ENCODE measurements at regions not wholly inside any gene's neighbourhood (a gene's known extent, or its start where the extent isn't known, plus 50 kb on each side); places are given as distances from the start of the nearest gene placed in this dataset.
A peak's percentile ranks its signal among the peaks of the same experiment; 100 is the strongest.
"Not testable (repeated sequence)": the region's sequence is repeated elsewhere in the genome, so short reads cannot be mapped to it uniquely, and the experiment has no call there.

DNA sequence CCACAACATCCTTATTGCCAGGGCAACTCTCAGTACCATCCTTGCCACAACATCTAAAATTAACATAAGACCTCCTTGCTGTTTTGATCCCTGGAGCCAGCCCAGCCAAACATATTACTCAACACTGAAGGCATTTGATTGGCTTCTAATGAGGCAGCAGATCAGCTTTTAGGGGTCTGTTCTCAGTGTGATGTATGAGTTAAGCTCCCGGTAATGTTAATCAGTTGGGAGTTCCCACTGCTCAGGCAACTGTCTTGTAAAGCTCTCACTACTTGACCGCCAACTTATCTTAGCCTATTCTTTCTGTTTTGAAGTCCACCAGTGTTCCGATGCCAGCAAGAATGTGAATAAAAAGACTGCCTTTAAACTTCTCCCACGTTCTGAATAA, 158.9 kb downstream of the FOXB1 start:
- Histone ChIP-seq H3K9me3 (replicated peaks; ENCODE audit: insufficient read depth, low read length) (no peaks in the 10 kb centered on the region), H3K27ac (ENCODE audit: low read length) (no peak overlapping the region), H4K20me1 (ENCODE audit: insufficient read depth, low read length) (no peaks in the 10 kb centered on the region), H3K79me2 (ENCODE audit: low read length) (no peaks in the 10 kb centered on the region), H3K4me2 (ENCODE audit: low read depth, low read length) (no peak overlapping the region), H3K9me2 (replicated peaks; ENCODE audit: insufficient read depth, low read length) (no peaks in the 10 kb centered on the region), H2AFZ (ENCODE audit: low read length) (no peak overlapping the region), H3K4me3 (ENCODE audit: low read length) (no peak overlapping the region), H3K27me3 (replicated peaks; ENCODE audit: insufficient read depth, low read length) (no peaks in the 10 kb centered on the region), H3F3A (ENCODE audit: insufficient read depth, low read length) (no peaks in the 10 kb centered on the region), H3K36me3 (replicated peaks; ENCODE audit: insufficient read depth, low read length) (no peaks in the 10 kb centered on the region), H3K4me1 (ENCODE audit: low read length) (no peaks in the 10 kb centered on the region), H3K9ac (ENCODE audit: low read length) (no peak overlapping the region)
- TF ChIP-seq, protein P1, sequence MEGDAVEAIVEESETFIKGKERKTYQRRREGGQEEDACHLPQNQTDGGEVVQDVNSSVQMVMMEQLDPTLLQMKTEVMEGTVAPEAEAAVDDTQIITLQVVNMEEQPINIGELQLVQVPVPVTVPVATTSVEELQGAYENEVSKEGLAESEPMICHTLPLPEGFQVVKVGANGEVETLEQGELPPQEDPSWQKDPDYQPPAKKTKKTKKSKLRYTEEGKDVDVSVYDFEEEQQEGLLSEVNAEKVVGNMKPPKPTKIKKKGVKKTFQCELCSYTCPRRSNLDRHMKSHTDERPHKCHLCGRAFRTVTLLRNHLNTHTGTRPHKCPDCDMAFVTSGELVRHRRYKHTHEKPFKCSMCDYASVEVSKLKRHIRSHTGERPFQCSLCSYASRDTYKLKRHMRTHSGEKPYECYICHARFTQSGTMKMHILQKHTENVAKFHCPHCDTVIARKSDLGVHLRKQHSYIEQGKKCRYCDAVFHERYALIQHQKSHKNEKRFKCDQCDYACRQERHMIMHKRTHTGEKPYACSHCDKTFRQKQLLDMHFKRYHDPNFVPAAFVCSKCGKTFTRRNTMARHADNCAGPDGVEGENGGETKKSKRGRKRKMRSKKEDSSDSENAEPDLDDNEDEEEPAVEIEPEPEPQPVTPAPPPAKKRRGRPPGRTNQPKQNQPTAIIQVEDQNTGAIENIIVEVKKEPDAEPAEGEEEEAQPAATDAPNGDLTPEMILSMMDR (IDR thresholded peaks at IDR 0.05; ENCODE audit: low read length): no peak
- TF ChIP-seq EZH2 (optimal IDR thresholded peaks at IDR 0.05; ENCODE audit: low read depth, low read length): no peak
- TF ChIP-seq EZH2phosphoT487 (IDR thresholded peaks at IDR 0.05; ENCODE audit: low read length): no peak
- no peak for DNase-seq

DNA sequence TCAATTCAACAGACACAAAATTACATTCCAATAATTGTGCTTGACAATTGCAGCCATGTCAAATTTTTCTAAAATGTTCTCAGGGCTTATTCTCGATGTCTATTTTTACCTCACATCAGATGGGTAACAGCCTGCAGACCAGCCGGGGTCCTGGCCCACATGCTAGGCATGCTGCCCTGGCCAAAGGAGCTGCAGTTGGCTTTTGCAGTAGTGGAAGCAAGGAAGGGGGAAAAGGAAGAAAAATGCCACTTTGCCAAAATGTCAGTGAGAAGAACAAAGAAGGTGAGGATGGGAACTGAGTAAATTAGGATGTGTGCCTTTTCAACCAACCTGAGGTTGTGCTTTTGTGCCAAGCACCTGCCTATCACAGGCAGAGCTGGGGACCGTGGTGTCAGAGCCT, 161.0 kb downstream of the FOXB1 start:
- Histone ChIP-seq H3K79me2 (ENCODE audit: low read length) (no peaks in the 10 kb centered on the region), H3K36me3 (replicated peaks; ENCODE audit: insufficient read depth, low read length) (no peaks in the 10 kb centered on the region), H3F3A (ENCODE audit: insufficient read depth, low read length) (no peaks in the 10 kb centered on the region), H2AFZ (ENCODE audit: low read length) (no peak overlapping the region), H3K9ac (ENCODE audit: low read length) (no peak overlapping the region), H3K4me2 (ENCODE audit: low read depth, low read length) (no peak overlapping the region), H3K27ac (ENCODE audit: low read length) (no peak overlapping the region), H3K4me3 (ENCODE audit: low read length) (no peak overlapping the region), H3K4me1 (ENCODE audit: low read length) (no peaks in the 10 kb centered on the region), H3K9me2 (replicated peaks; ENCODE audit: insufficient read depth, low read length) (no peaks in the 10 kb centered on the region), H4K20me1 (ENCODE audit: insufficient read depth, low read length) (no peaks in the 10 kb centered on the region), H3K27me3 (replicated peaks; ENCODE audit: insufficient read depth, low read length) (no peaks in the 10 kb centered on the region), H3K9me3 (replicated peaks; ENCODE audit: insufficient read depth, low read length) (no peaks in the 10 kb centered on the region)
- DNase-seq: no peak
- no peak for TF ChIP-seq EZH2 (optimal IDR thresholded peaks at IDR 0.05; ENCODE audit: low read depth, low read length)

DNA sequence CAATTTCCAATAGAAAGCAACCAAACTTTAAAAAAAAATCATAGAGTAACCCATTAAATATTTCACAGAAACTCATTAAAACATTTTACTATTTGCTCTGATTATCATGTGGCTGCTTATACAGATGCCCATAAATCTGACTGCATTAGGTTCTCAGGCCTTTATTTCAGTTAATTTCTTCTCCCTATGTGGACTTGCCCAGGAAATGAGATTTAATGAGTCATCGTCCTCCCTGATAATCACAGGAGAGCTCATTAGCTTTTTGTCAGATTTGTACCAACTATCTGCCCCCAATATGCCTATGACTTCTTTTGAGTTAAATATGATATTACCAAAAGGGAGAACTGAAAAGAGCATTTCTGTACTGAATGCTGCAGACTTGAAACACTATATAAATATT, 168.0 kb downstream of the FOXB1 start:
- Histone ChIP-seq H3K4me1 (ENCODE audit: low read length) (no peaks in the 10 kb centered on the region), H3K27me3 (replicated peaks; ENCODE audit: insufficient read depth, low read length) (no peaks in the 10 kb centered on the region), H3K9ac (ENCODE audit: low read length) (no peak overlapping the region), H3K36me3 (replicated peaks; ENCODE audit: insufficient read depth, low read length) (no peaks in the 10 kb centered on the region), H3K9me3 (replicated peaks; ENCODE audit: insufficient read depth, low read length) (no peaks in the 10 kb centered on the region), H3K27ac (ENCODE audit: low read length) (no peak overlapping the region), H3F3A (ENCODE audit: insufficient read depth, low read length) (no peaks in the 10 kb centered on the region), H4K20me1 (ENCODE audit: insufficient read depth, low read length) (no peaks in the 10 kb centered on the region), H2AFZ (ENCODE audit: low read length) (no peak overlapping the region), H3K4me3 (ENCODE audit: low read length) (no peak overlapping the region), H3K4me2 (ENCODE audit: low read depth, low read length) (no peak overlapping the region), H3K79me2 (ENCODE audit: low read length) (no peaks in the 10 kb centered on the region), H3K9me2 (replicated peaks; ENCODE audit: insufficient read depth, low read length) (no peaks in the 10 kb centered on the region)
- DNase-seq: no peak
- TF ChIP-seq EZH2 (optimal IDR thresholded peaks at IDR 0.05; ENCODE audit: low read depth, low read length) (no peak), EZH2phosphoT487 (IDR thresholded peaks at IDR 0.05; ENCODE audit: low read length) (no peak)
- TF ChIP-seq, protein P1 (IDR thresholded peaks at IDR 0.05; ENCODE audit: low read length): no peak

DNA sequence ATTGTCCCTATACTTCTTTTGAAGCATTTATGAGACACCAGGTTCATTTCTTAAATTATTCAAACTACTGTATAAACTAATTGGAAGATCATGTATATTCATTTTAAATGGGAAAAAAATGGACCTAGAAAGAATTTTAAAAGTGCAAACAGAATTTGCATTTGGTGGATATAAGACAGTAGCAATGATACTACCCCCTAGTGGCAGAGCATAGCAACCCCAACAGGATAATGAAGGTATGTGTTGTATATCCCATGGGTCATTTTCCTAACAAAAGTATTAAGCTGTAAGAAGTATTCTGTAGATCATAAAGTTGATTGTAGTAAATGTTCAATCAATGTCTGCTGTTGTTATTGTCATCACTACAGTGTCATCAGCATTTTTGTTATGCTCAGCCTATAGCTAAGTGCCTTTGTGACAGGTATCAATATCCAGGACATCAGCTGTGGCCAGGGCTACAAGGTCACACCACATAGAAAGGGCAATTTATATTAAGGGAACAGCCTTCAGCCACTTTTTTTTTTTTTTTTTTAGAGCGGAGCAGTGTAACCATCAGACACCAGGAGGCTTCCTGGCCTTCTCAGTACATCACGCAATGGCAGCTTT, 175.8 kb downstream of the FOXB1 start:
- no peak overlapping the region for H3K9ac ChIP-seq (ENCODE audit: low read length)
- no peaks in the 10 kb centered on the region for H3K36me3 ChIP-seq (replicated peaks; ENCODE audit: insufficient read depth, low read length)
- peak; percentile 53 for DNase-seq
- H3K27me3 ChIP-seq (replicated peaks; ENCODE audit: insufficient read depth, low read length): no peaks in the 10 kb centered on the region
- H4K20me1 ChIP-seq (ENCODE audit: insufficient read depth, low read length): no peaks in the 10 kb centered on the region
- TF ChIP-seq EZH2 (optimal IDR thresholded peaks at IDR 0.05; ENCODE audit: low read depth, low read length) (no peak), EZH2phosphoT487 (IDR thresholded peaks at IDR 0.05; ENCODE audit: low read length) (no peak)
- TF ChIP-seq, protein P1 (IDR thresholded peaks at IDR 0.05; ENCODE audit: low read length): peak; percentile 90
- no peaks in the 10 kb centered on the region for H3K9me2 ChIP-seq (replicated peaks; ENCODE audit: insufficient read depth, low read length)
- H3K9me3 ChIP-seq (replicated peaks; ENCODE audit: insufficient read depth, low read length): no peaks in the 10 kb centered on the region
- no peaks in the 10 kb centered on the region for H3K79me2 ChIP-seq (ENCODE audit: low read length)
- no peak overlapping the region for H2AFZ ChIP-seq (ENCODE audit: low read length)
- H3K4me2 ChIP-seq (ENCODE audit: low read depth, low read length): no peak overlapping the region
- H3K4me1 ChIP-seq (ENCODE audit: low read length): no peaks in the 10 kb centered on the region
- H3K27ac ChIP-seq (ENCODE audit: low read length): no peak overlapping the region
- no peaks in the 10 kb centered on the region for H3F3A ChIP-seq (ENCODE audit: insufficient read depth, low read length)
- no peak overlapping the region for H3K4me3 ChIP-seq (ENCODE audit: low read length)

DNA sequence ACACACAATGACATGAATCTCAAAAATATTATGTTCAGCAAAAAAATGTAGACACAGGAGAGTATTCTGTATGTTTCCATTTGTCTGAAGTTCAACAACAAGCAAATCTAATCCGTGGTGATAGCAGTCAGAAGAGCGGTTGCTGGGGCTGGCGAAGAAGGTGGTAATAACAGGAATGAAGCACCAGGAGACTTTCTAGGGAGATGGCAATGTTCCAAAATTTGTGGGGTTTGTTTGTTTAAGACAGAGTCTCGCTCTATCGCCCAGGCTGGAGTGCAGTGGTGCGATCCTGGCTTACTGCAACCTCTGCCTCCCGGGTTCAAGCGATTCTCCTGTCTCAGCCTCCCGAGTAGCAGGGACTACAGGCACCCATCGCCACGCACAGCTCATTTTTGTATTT, 177.8 kb downstream of the FOXB1 start:
- not testable (repeated sequence) for H3K9me3 ChIP-seq (replicated peaks; ENCODE audit: insufficient read depth, low read length); H3K27ac ChIP-seq (ENCODE audit: low read length); H3K4me1 ChIP-seq (ENCODE audit: low read length); DNase-seq; H3K27me3 ChIP-seq (replicated peaks; ENCODE audit: insufficient read depth, low read length); H3K9me2 ChIP-seq (replicated peaks; ENCODE audit: insufficient read depth, low read length); H3F3A ChIP-seq (ENCODE audit: insufficient read depth, low read length); H4K20me1 ChIP-seq (ENCODE audit: insufficient read depth, low read length); H2AFZ ChIP-seq (ENCODE audit: low read length); H3K36me3 ChIP-seq (replicated peaks; ENCODE audit: insufficient read depth, low read length); H3K4me3 ChIP-seq (ENCODE audit: low read length); H3K79me2 ChIP-seq (ENCODE audit: low read length); H3K9ac ChIP-seq (ENCODE audit: low read length); H3K4me2 ChIP-seq (ENCODE audit: low read depth, low read length)

All from MM.1S (cell line).